HAP-1 (cell line): ENCODE measurements at regions not wholly inside any gene's neighbourhood (a gene's known extent, or its start where the extent isn't known, plus 50 kb on each side); places are given as distances from the start of the nearest gene placed in this dataset.
A peak's percentile ranks its signal among the peaks of the same experiment; 100 is the strongest.
"Not testable (repeated sequence)": the region's sequence is repeated elsewhere in the genome, so short reads cannot be mapped to it uniquely, and the experiment has no call there.

Experiments
- DNase-seq, 2 experiments: peaks; one replicate each; pipeline ENCODE4 v3.0.0-alpha.2; 2016 to 2020; ENCODE audit warnings: low spot score in 2 of 2
- H3K27me3 ChIP-seq: fragments of 250-450 bp; sonication (Bioruptor Pico); 2 replicates; pipeline ENCODE4 v1.5.1; 2020; ENCODE audit warnings: low read depth, mild to moderate bottlenecking, moderate library complexity
- H3K36me3 ChIP-seq: fragments of 250-450 bp; sonication (Bioruptor Pico); replicated peaks from 2 replicates; pipeline ENCODE4 v1.5.1; 2020; ENCODE audit warnings: mild to moderate bottlenecking
- H3K4me1 ChIP-seq: fragments of 250-450 bp; sonication (Bioruptor Pico); 2 replicates; pipeline ENCODE4 v1.5.1; 2020; ENCODE audit warnings: mild to moderate bottlenecking
- H3K4me3 ChIP-seq: fragments of 250-450 bp; sonication (Bioruptor Pico); 2 replicates; pipeline ENCODE4 v1.5.1; 2020; ENCODE audit warnings: mild to moderate bottlenecking, moderate library complexity
- H3K9me3 ChIP-seq: fragments of 250-450 bp; sonication (Bioruptor Pico); 2 replicates; pipeline ENCODE4 v1.5.1; 2020; ENCODE audit warnings: mild to moderate bottlenecking, moderate library complexity
- in situ Hi-C: fragments of 300-500 bp; cut with MboI; formaldehyde crosslinking; loops from 3 replicates; pipeline ENCODE4 v1.14.3; 2020; ENCODE audit warnings: low sequenced_read_pairs, inconsistent platforms, mixed read lengths

DNA sequence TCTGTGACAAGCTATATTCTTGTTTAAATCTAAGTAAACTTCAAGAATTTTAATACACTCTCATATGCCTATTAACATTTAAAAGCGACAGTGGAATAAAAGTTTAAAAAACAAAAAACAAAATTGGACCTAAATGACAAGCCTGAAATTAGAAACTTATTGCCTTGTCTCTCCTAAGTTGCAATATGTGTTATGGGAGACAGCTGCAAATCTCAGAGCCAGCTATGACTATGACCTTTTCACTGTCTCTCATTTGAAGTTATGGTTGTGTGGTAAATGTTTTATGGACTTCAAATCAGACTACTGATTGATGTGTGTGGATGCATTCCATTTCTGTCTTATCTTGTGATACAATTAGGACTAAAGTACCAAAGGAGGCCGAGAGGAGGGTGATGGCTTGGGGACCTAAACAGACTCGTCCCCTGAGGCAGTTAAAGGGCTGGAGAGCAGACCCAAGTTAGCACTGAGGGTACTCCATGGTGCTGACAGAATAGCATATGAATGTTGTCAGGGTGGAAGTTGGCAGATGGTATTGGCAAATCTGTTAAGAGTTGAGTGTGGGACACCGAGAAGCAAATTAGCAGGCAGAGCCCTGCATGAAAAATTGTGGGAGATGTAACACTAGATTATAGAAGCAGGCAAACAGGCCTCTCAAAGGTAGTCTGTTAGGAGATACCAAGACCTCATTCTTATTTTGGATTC, 930.1 kb upstream of the MAN1A1 start:
- no peak for DNase-seq
- H3K27me3 ChIP-seq = no peaks in the 10 kb centered on the region
- no peaks in the 10 kb centered on the region for H3K9me3 ChIP-seq
- peaks cover 3% of the 10 kb centered on the region for H3K4me1 ChIP-seq
- H3K36me3 ChIP-seq = no peaks in the 10 kb centered on the region
- no peak overlapping the region for H3K4me3 ChIP-seq
- in situ Hi-C loops = no loop called here

DNA sequence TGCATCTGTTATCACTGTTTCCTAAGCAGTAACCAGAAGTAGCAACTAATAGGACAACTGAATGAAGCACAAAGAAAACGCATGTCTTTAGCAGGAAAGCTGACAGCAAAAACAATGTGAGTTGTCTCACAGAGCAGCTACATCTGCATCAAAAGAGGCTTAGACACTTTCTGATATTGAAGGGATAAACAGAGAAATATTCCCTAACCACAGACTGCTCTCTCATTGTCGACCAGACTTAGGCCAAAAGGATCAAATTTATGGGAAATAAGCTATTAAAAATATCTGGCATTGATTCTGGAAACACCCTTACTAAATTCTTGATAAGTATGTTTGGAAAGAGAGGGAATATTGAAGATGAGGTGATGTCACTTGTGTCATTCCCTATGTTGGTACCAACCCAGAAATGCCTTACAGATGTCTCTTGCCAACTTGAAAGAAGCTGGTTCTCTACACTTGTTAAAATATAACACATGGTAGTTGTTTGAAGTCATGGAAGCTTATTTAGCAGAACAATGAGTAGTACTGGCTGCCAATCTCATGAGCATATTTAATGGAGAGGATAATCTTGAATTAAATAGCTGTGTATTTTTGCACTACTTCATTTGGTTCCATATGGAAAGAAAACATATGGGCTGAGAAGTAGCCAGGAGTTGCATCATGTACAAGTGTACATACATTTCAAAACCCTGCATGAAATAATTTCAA, 929.3 kb upstream of the MAN1A1 start:
- peaks cover 3% of the 10 kb centered on the region for H3K4me1 ChIP-seq
- no peaks in the 10 kb centered on the region for H3K9me3 ChIP-seq
- no peaks in the 10 kb centered on the region for H3K27me3 ChIP-seq
- in situ Hi-C loops = no loop called here
- no peak overlapping the region for H3K4me3 ChIP-seq
- no peaks in the 10 kb centered on the region for H3K36me3 ChIP-seq
- peak in 1 of 2 experiments; percentile 49 for DNase-seq

DNA sequence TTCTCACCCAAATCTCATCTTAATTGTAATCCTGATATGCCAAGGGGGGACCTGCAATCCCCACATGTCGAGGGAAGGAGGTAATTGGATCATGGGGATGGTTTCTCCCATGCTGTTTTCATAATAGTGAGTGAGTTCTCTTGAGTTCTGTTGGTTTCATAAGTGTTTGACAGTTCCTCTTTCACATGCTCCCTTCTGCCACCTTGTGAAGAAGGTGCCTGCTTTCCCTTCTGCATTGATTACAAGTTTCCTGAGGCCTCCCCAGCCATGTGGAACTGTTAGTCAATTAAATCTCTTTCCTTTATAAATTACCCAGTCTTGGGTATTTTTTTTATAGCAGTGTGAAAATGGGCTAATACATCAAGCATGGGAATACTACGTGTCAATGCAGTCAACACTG, 925.0 kb upstream of the MAN1A1 start:
- no peaks in the 10 kb centered on the region for H3K36me3 ChIP-seq
- in situ Hi-C loops = no loop called here
- no peak overlapping the region for H3K4me3 ChIP-seq
- H3K4me1 ChIP-seq = peaks cover 3% of the 10 kb centered on the region
- H3K9me3 ChIP-seq = no peaks in the 10 kb centered on the region
- H3K27me3 ChIP-seq = no peaks in the 10 kb centered on the region
- no peak for DNase-seq

DNA sequence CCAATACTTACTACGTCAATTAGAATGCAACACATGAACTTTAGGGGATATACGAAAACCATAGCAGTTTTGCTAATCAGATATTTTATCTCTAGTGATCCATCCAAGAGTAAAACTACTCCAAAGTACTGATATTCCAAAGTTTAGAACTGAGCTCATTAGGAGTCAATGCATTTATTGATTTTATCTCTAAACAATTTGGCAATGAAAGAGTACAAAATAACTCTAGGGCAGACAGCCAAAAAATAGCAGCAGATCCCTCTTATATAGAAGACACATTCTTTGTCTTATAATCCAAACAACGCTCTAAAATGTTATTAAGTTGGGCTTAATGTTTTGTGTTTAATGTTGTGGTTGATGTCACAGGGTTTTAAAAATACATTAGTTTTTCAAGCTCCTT, 923.9 kb upstream of the MAN1A1 start:
- DNase-seq = no peak
- H3K4me3 ChIP-seq = no peak overlapping the region
- H3K9me3 ChIP-seq = no peaks in the 10 kb centered on the region
- H3K4me1 ChIP-seq = no peaks in the 10 kb centered on the region
- in situ Hi-C loops = no loop called here
- H3K36me3 ChIP-seq = no peaks in the 10 kb centered on the region
- H3K27me3 ChIP-seq = no peaks in the 10 kb centered on the region

DNA sequence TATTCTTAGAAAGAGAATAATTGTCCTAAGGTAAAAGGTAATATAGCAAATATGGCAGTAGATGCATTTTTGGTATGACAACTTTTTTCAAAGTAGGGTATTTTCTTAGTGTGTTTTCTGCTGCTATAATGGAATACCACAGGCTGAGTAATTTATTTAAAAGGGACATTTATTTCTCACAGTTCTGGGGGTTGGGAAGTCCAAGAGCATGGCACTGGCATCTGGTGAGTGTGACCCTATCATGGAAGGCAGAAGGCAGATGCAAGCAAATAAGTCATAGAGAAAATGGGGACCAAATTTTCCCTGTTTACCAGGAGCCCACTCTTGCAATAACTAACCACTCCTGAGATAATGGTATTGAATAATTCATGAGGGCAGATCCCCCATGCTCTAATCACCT, 922.5 kb upstream of the MAN1A1 start:
- Histone ChIP-seq H3K36me3 (no peaks in the 10 kb centered on the region), H3K27me3 (no peaks in the 10 kb centered on the region), H3K4me1 (no peaks in the 10 kb centered on the region), H3K9me3 (no peaks in the 10 kb centered on the region), H3K4me3 (no peak overlapping the region)
- no peak for DNase-seq
- in situ Hi-C loops = no loop called here

DNA sequence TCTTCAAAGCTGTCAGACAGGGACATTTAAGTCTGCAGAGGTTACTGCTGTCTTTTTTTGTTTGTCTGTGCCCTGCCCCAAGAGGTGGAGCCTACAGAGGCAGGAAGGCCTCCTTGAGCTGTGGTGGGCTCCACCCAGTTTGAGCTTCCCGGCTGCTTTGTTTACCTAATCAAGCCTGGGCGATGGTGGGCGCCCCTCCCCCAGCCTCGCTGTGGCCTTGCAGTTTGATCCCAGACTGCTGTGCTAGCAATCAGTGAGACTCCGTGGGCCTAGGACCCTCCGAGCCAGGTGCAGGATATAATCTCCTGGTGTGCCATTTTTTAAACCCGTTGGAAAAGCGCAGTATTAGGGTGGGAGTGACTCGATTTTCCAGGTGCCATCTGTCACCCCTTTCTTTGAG, 918.7 kb upstream of the MAN1A1 start:
- H3K4me3 ChIP-seq, in situ Hi-C loops, H3K27me3 ChIP-seq, H3K9me3 ChIP-seq, H3K36me3 ChIP-seq, H3K4me1 ChIP-seq: not testable (repeated sequence)
- peak in 1 of 2 experiments; percentile 24 for DNase-seq

DNA sequence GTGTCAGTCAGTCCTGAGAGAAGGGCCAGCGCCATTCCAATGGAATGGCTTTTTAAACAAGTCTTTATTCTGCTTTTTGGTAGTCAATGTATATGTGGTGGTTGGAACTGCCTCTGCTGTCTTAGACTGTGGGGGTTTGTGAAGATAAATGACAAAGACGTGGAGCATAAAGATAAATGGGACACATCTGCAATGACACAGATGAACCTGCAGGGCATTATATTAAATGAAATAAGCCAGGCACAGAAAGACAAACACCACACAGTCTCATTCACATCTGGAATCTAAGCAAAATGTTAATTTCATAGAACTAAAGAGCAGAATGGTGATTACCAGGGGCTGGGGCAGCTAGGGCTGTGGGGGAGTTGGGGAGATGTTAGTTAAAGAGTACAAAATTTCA, 912.8 kb upstream of the MAN1A1 start:
- no peaks in the 10 kb centered on the region for H3K4me1 ChIP-seq
- in situ Hi-C loops = no loop called here
- DNase-seq = no peak
- no peaks in the 10 kb centered on the region for H3K36me3 ChIP-seq
- H3K9me3 ChIP-seq = no peaks in the 10 kb centered on the region
- H3K27me3 ChIP-seq = no peaks in the 10 kb centered on the region
- H3K4me3 ChIP-seq = no peak overlapping the region

DNA sequence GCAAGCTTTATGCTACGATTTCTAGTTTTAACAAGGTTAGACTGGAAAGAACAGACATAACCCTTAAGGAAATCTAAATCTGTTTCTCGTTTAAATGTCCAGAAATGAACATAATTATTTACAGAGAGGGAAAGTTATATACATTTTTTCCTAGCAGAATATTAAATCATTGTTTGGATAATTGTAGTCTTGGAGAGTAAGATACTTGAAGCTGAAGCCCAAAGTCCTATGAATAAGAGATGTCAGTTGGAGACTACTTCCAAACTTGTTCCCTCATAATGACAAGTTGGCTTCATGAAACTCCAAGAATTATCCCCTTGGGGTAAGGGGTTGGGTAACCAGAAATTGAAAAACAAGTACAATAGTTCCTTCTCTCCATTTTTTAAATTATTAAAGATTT, 911.1 kb upstream of the MAN1A1 start:
- H3K4me3 ChIP-seq = no peak overlapping the region
- no peak for DNase-seq
- H3K36me3 ChIP-seq = no peaks in the 10 kb centered on the region
- no peaks in the 10 kb centered on the region for H3K4me1 ChIP-seq
- no peaks in the 10 kb centered on the region for H3K9me3 ChIP-seq
- in situ Hi-C loops = no loop called here
- H3K27me3 ChIP-seq = no peaks in the 10 kb centered on the region

DNA sequence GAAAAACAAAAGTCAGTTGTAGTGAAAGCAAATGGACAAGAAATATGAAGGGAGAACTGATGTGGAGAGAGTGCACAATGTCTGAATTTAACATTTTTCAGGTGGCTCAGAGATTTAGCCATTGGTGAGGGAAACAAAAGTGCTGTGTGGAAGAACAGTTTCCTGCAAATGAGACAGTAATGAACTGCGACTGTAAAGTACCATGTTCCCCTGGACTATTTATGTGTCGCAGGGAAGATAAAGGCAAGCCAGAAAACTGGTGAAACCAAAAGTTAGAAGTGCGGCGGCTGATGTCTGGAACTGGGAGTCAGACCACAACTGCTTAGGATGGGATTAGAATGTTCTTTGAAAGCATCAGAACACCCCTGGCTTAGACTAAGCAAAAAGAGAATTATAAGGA, 905.1 kb upstream of the MAN1A1 start:
- DNase-seq = no peak
- in situ Hi-C loops = no loop called here
- H3K27me3 ChIP-seq = no peaks in the 10 kb centered on the region
- no peaks in the 10 kb centered on the region for H3K9me3 ChIP-seq
- H3K4me1 ChIP-seq = no peaks in the 10 kb centered on the region
- H3K36me3 ChIP-seq = no peaks in the 10 kb centered on the region
- H3K4me3 ChIP-seq = no peak overlapping the region

DNA sequence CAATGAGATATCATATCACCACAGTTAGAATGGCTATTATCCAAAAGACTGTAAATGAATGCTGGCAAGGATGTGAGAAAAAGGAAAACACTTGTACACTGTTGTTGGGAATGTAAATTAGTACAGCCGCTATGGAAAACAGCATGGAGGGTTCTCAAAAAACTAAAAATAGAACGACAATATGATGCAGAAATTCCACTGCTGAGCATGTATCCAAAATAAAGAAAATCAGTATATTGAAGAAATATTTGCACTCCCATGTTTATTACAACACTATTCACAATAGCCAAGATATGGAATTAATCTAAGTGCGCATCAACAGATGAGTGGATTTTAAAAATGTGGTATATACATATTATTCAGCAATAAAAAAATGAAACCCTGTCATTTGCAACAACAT, 898.9 kb upstream of the MAN1A1 start:
- in situ Hi-C loops = no loop called here
- no peaks in the 10 kb centered on the region for H3K36me3 ChIP-seq
- H3K27me3 ChIP-seq = no peaks in the 10 kb centered on the region
- no peak overlapping the region for H3K4me3 ChIP-seq
- no peaks in the 10 kb centered on the region for H3K4me1 ChIP-seq
- DNase-seq = no peak
- H3K9me3 ChIP-seq = no peaks in the 10 kb centered on the region

DNA sequence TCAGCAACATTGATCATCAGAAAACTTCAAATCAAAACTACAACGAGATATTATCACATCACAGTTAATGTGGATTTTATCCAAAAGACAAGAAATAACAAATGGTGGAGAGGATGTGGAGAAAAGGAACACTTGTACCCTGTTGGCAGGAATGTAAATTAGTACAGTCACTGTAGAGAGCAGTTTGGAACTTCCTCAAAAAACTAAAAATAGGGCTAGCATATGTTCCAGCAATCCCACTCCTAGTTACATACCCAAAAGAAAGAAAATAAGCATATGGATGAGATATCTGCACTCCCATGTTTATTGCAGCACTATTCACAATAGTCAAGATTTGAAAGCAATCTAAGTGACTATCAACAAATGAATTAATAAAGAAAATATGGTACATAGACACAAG, 887.7 kb upstream of the MAN1A1 start:
- Histone ChIP-seq H3K36me3 (no peaks in the 10 kb centered on the region), H3K27me3 (peaks cover 3% of the 10 kb centered on the region; the same call in 1 of the 2 replicates), H3K4me1 (no peaks in the 10 kb centered on the region), H3K4me3 (no peak overlapping the region), H3K9me3 (no peaks in the 10 kb centered on the region)
- in situ Hi-C loops = no loop called here
- DNase-seq = no peak

DNA sequence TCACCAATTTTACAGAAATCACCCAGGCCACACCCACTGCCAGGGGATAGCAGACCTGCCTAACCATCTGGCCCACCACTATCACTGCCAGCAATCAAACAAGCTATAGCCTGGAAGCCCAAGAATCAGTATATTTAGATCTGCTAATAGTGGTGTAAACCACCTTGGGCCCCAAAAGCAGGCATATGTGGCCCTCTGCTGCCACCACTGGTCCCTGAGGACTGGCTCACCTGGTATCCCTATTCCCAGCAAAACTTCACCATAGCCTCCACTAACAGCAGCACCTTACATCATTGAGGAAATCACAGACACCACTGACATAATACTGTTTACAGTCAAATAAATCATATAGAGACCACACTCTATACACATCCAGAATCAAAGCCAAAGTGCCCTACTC, 880.4 kb upstream of the MAN1A1 start:
- no peaks in the 10 kb centered on the region for H3K9me3 ChIP-seq
- H3K36me3 ChIP-seq = no peaks in the 10 kb centered on the region
- no peak for DNase-seq
- in situ Hi-C loops = no loop called here
- no peaks in the 10 kb centered on the region for H3K27me3 ChIP-seq
- H3K4me1 ChIP-seq = no peaks in the 10 kb centered on the region
- H3K4me3 ChIP-seq = no peak overlapping the region

DNA sequence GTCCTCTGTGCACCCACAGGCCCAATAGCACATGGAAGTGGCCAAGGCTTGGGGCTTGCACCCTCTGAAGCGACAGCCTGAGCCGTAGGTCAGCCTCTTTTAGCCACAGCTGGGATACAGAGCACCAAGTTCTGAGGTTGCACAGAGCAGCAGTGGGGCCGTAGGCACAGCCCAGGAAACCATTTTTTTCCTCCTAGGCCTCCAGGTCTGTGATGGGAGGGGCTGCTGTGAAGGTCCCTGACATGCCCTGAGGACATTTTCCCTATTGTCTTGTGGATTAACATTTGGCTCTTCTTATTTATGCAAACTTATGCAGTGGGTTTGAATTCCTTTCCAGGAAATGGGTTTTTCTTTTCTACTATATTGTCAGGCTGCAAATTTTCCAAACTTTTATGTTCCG, 878.7 kb upstream of the MAN1A1 start:
- DNase-seq = peak; percentile 38 to 42
- Histone ChIP-seq H3K9me3 (no peaks in the 10 kb centered on the region), H3K4me1 (no peaks in the 10 kb centered on the region), H3K27me3 (no peaks in the 10 kb centered on the region), H3K4me3 (no peak overlapping the region), H3K36me3 (no peaks in the 10 kb centered on the region)
- in situ Hi-C loops = no loop called here

DNA sequence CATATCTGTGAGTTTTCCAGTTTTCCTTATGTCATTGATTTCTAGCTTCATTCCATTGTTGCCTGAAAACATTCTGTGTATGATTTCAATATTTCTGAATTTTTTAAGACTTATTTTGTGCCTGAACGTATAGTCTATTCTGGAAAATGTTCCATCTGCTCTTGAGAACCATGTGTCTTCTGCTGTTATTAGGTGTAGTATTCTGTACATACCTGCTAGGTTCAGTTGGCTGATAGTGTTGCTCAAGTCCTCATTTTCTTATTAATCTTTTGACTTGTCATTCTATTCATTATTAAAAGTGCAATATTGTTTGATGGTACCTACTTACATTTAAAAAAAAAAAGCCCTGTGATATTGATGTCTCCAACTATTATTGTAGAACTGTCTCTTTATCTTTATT, 869.8 kb upstream of the MAN1A1 start:
- Histone ChIP-seq H3K27me3 (no peaks in the 10 kb centered on the region), H3K4me3 (no peak overlapping the region), H3K36me3 (no peaks in the 10 kb centered on the region), H3K4me1 (no peaks in the 10 kb centered on the region), H3K9me3 (no peaks in the 10 kb centered on the region)
- in situ Hi-C loops = no loop called here
- DNase-seq = no peak

DNA sequence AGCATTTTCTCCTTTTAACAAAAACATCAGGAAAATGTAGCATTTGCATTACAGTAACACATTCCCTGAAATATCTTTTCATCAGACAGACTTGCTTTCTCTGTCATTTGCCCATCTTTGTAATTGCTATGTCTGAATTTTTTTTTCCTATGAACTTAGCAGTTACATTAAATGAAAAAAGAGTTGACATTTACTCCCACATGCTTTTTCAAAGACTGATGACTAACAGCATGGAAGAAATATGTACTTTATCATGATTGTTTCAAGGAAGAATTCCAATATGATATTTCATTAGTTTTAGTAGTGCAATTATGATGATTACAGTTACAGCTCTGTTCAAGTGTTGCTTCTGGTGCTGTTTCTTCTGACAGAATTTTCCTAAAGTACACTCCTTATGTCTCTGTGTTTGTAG, 864.5 kb upstream of the MAN1A1 start:
- Histone ChIP-seq H3K4me1 (no peaks in the 10 kb centered on the region), H3K27me3 (no peaks in the 10 kb centered on the region), H3K9me3 (no peaks in the 10 kb centered on the region), H3K36me3 (no peaks in the 10 kb centered on the region), H3K4me3 (no peak overlapping the region)
- DNase-seq = no peak
- in situ Hi-C loops = no loop called here
